ENCODE measurements at regions not wholly inside any gene's neighbourhood (a gene's known extent, or its start where the extent isn't known, plus 50 kb on each side); places are given as distances from the start of the nearest gene placed in this dataset.
A peak's percentile ranks its signal among the peaks of the same experiment; 100 is the strongest.

DNA sequence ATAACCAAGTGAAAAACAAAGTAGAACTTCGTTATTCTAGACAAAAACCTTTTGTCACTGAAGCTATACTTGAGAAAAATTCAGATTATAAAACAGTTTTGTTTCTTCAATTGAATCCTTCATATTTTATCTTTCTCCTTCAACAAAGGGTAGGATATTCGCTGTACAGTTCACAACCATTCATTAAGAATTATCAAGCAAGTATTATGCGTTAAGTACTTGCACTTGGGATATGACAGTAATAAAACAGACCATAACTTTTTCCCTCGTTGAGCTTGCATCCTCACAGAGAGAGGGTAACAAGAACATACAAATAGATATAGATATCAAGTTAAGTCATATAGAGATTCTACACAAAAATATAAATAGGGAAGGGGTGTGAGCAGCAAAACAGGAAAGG, 61.2 kb upstream of the MEOX2 start:
- peaks cover 5% of the 10 kb centered on the region for H3K4me1 ChIP-seq (ENCODE audit: insufficient read depth, low read length)
- H2AFZ ChIP-seq (ENCODE audit: low read depth, low read length), result no peak overlapping the region
- H3K27me3 Mint-ChIP-seq (ENCODE audit: low read depth, unreplicated experiment), result no peaks in the 10 kb centered on the region
- H3K9me3 ChIP-seq (ENCODE audit: insufficient read depth, low read depth, low read length), result no peaks in the 10 kb centered on the region
- no peaks in the 10 kb centered on the region for H3K36me3 Mint-ChIP-seq (ENCODE audit: low read depth, unreplicated experiment)
- H3K4me3 ChIP-seq (ENCODE audit: insufficient read depth, low read depth, low read length), result no peak overlapping the region
- FAIRE-seq (peak; percentile 5), DNase-seq (ENCODE audit: low read depth) (no peak)
- no peaks in the 10 kb centered on the region for H3K9me3 Mint-ChIP-seq (ENCODE audit: unreplicated experiment)
- no peaks in the 10 kb centered on the region for H3K36me3 ChIP-seq (ENCODE audit: insufficient read depth, low read length)
- no peak overlapping the region for H3K9ac ChIP-seq (ENCODE audit: low read length)
- peaks cover 3% of the 10 kb centered on the region for H3K4me1 Mint-ChIP-seq (ENCODE audit: low read depth, unreplicated experiment)
- H3K27me3 ChIP-seq (ENCODE audit: insufficient read depth, low read length), result no peaks in the 10 kb centered on the region
- H3K27ac Mint-ChIP-seq (ENCODE audit: unreplicated experiment), result no peak overlapping the region
- H3K27ac ChIP-seq (ENCODE audit: low read depth, low read length), result no peak overlapping the region
- H3K4me2 ChIP-seq (ENCODE audit: low read length), result no peak overlapping the region
- H4K20me1 ChIP-seq (ENCODE audit: insufficient read depth, low read length), result no peaks in the 10 kb centered on the region
- H3K79me2 ChIP-seq (ENCODE audit: insufficient read depth, low read length), result no peaks in the 10 kb centered on the region
- H3K4me3 Mint-ChIP-seq (ENCODE audit: unreplicated experiment), result no peak overlapping the region
- TF ChIP-seq EZH2 (IDR thresholded peaks at IDR 0.05; ENCODE audit: insufficient read depth, low read length) (no peak), CTCF (IDR thresholded peaks at IDR 0.05; ENCODE audit: insufficient read depth, low read depth, low read length) (no peak)

- Histone ChIP-seq H3K9me3 (ENCODE audit: insufficient read depth, low read depth, low read length) (no peaks in the 10 kb centered on the region), H3K4me3 (ENCODE audit: insufficient read depth, low read depth, low read length) (no peak overlapping the region), H3K4me2 (ENCODE audit: low read length) (no peak overlapping the region), H4K20me1 (ENCODE audit: insufficient read depth, low read length) (no peaks in the 10 kb centered on the region), H3K27me3 (ENCODE audit: insufficient read depth, low read length) (no peaks in the 10 kb centered on the region), H3K9ac (ENCODE audit: low read length) (no peak overlapping the region), H3K4me1 (ENCODE audit: insufficient read depth, low read length) (peaks cover 5% of the 10 kb centered on the region), H2AFZ (ENCODE audit: low read depth, low read length) (no peak overlapping the region), H3K36me3 (ENCODE audit: insufficient read depth, low read length) (no peaks in the 10 kb centered on the region), H3K27ac (ENCODE audit: low read depth, low read length) (no peak overlapping the region), H3K79me2 (ENCODE audit: insufficient read depth, low read length) (no peaks in the 10 kb centered on the region)
- H3K9me3 Mint-ChIP-seq (ENCODE audit: unreplicated experiment), result no peaks in the 10 kb centered on the region
- no peaks in the 10 kb centered on the region for H3K36me3 Mint-ChIP-seq (ENCODE audit: low read depth, unreplicated experiment)
- H3K27me3 Mint-ChIP-seq (ENCODE audit: low read depth, unreplicated experiment), result no peaks in the 10 kb centered on the region
- H3K4me3 Mint-ChIP-seq (ENCODE audit: unreplicated experiment), result no peak overlapping the region
- TF ChIP-seq CTCF (IDR thresholded peaks at IDR 0.05; ENCODE audit: insufficient read depth, low read depth, low read length) (no peak), EZH2 (IDR thresholded peaks at IDR 0.05; ENCODE audit: insufficient read depth, low read length) (no peak)
- DNase-seq (ENCODE audit: low read depth) (no peak), FAIRE-seq (no peak)
- peaks cover 3% of the 10 kb centered on the region for H3K4me1 Mint-ChIP-seq (ENCODE audit: low read depth, unreplicated experiment)
- no peak overlapping the region for H3K27ac Mint-ChIP-seq (ENCODE audit: unreplicated experiment)
Observed at GRCh38 chr7:15747301-15747700, 60.8 kb upstream of the MEOX2 start.

DNA sequence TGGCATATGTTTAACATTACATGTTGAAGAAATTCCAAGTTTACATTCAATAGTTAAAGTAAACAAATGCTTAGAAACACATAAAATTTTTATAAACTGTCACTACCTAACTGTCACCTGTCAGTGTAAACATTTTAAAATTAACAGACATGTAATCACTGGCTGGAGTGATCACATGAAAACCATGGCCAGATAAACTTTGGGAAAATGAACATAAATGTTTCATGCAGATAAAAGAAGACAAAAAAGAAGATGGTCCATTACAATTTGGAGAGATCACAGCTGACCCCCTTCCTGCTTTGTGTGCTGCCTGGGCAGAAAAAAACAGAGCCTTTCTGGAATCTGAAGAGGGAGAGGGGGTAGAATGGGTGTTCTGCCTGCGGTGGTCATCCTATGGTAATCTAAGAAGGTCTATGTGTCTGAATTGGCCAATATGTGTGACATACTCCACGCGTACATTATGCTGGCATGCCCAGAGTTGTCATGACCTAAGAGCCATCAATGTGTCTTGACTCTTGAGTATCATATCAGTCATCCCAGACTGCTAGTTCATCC, 57.5 kb upstream of the MEOX2 start:
- H3K36me3 ChIP-seq (ENCODE audit: insufficient read depth, low read length), result no peaks in the 10 kb centered on the region
- no peaks in the 10 kb centered on the region for H3K27me3 ChIP-seq (ENCODE audit: insufficient read depth, low read length)
- H3K9me3 Mint-ChIP-seq (ENCODE audit: unreplicated experiment), result no peaks in the 10 kb centered on the region
- no peaks in the 10 kb centered on the region for H4K20me1 ChIP-seq (ENCODE audit: insufficient read depth, low read length)
- H3K4me1 Mint-ChIP-seq (ENCODE audit: low read depth, unreplicated experiment), result no peaks in the 10 kb centered on the region
- no peak overlapping the region for H3K9ac ChIP-seq (ENCODE audit: low read length)
- DNase-seq (ENCODE audit: low read depth) (no peak), FAIRE-seq (no peak)
- H3K9me3 ChIP-seq (ENCODE audit: insufficient read depth, low read depth, low read length), result no peaks in the 10 kb centered on the region
- H3K4me3 ChIP-seq (ENCODE audit: insufficient read depth, low read depth, low read length), result no peak overlapping the region
- no peak overlapping the region for H3K4me3 Mint-ChIP-seq (ENCODE audit: unreplicated experiment)
- no peaks in the 10 kb centered on the region for H3K4me1 ChIP-seq (ENCODE audit: insufficient read depth, low read length)
- H3K27ac ChIP-seq (ENCODE audit: low read depth, low read length), result no peak overlapping the region
- H3K4me2 ChIP-seq (ENCODE audit: low read length), result no peak overlapping the region
- no peaks in the 10 kb centered on the region for H3K27me3 Mint-ChIP-seq (ENCODE audit: low read depth, unreplicated experiment)
- H3K36me3 Mint-ChIP-seq (ENCODE audit: low read depth, unreplicated experiment), result no peaks in the 10 kb centered on the region
- no peak overlapping the region for H2AFZ ChIP-seq (ENCODE audit: low read depth, low read length)
- TF ChIP-seq EZH2 (IDR thresholded peaks at IDR 0.05; ENCODE audit: insufficient read depth, low read length), result no peak
- no peak for TF ChIP-seq CTCF (IDR thresholded peaks at IDR 0.05; ENCODE audit: insufficient read depth, low read depth, low read length)
- no peaks in the 10 kb centered on the region for H3K79me2 ChIP-seq (ENCODE audit: insufficient read depth, low read length)
- no peak overlapping the region for H3K27ac Mint-ChIP-seq (ENCODE audit: unreplicated experiment)

All from astrocyte (in vitro differentiated cells and primary cell).